NT2/D1 (cell line): ENCODE measurements at regions not wholly inside any gene's neighbourhood (a gene's known extent, or its start where the extent isn't known, plus 50 kb on each side); places are given as distances from the start of the nearest gene placed in this dataset.
"Not testable (repeated sequence)": the region's sequence is repeated elsewhere in the genome, so short reads cannot be mapped to it uniquely, and the experiment has no call there.

Source experiments
- SUZ12 ChIP-seq: IDR thresholded peaks from 2 replicates; pipeline ENCODE4 v1.6.1; 2011; ENCODE audit not compliant: insufficient read length, insufficient read depth; ENCODE audit errors: extremely low read depth
- YY1 ChIP-seq: IDR thresholded peaks from 2 replicates; pipeline ENCODE4 v1.6.1; 2011; ENCODE audit not compliant: insufficient read length, insufficient read depth
- ZNF274 ChIP-seq: IDR thresholded peaks from 2 replicates; pipeline ENCODE4 v1.6.1; 2011; ENCODE audit warnings: mild to moderate bottlenecking, low read depth, low read length

GRCh38 chr7:69106946-69107345 lies 491.3 kb upstream of the AUTS2 start:
- not testable (repeated sequence) for TF ChIP-seq ZNF274, YY1, SUZ12
